HepG2 (cell line): ENCODE measurements at regions not wholly inside any gene's neighbourhood (a gene's known extent, or its start where the extent isn't known, plus 50 kb on each side); places are given as distances from the start of the nearest gene placed in this dataset.

Experiments
- ATAC-seq: fragments of 200-7000 bp; cut with Tn5 transposase; 3 replicates; pipeline ENCODE4 v1.9.1; 2020; ENCODE audit warnings: mild to moderate bottlenecking, moderate library complexity
- BruUV-seq: library from RNA; stranded (reverse); fragments of 400-500 nt; replicated peaks from 2 replicates; lab custom pipeline; 2021; lab: Mats Ljungman, UMichigan
- CTCF ChIA-PET: fragments of 300-600 bp; formaldehyde crosslinking; extraction: SDS; loops from one replicate; lab custom pipeline; 2021; ENCODE audit warnings: low total read pairs, inconsistent platforms, low intra/inter-chr PET ratio; lab: Yijun Ruan, JAX
- POLR2A ChIA-PET: fragments of 350-600 bp; sonication (Branson Sonifier 250); formaldehyde crosslinking; loops from one replicate; lab custom pipeline; 2020; ENCODE audit warnings: antibody characterized with exemption, inconsistent platforms; lab: Yijun Ruan, JAX
- DNase-seq: peaks from one replicate; pipeline ENCODE4 v3.0.0-alpha.2; 2015; ENCODE audit warnings: low spot score
- FAIRE-seq: peaks from 3 replicates; lab custom pipeline; 2011; peaks lifted over from hg19 to GRCh38; lab: Jason Lieb, UNC
- H2AFZ ChIP-seq: one replicate; pipeline ENCODE4 v1.6.1; 2011; ENCODE audit warnings: low read length, inconsistent platforms
- H3K27ac ChIP-seq: fragments of 300-600 bp; 3 replicates; pipeline ENCODE4 v1.8.0; 2011; ENCODE audit warnings: mixed run types, mild to moderate bottlenecking, mixed read lengths, low read length, inconsistent platforms; ENCODE audit not compliant: insufficient read depth; ENCODE audit errors: extremely low read length
- H3K27me3 ChIP-seq, 2 experiments: fragments of 200-600 bp in 1 of 2; 2 replicates in 1 of 2; 3 replicates in 1 of 2; pipeline versions ENCODE4 v1.6.0 to v1.8.0; 2011; ENCODE audit warnings: low read length in 2 of 2, mild to moderate bottlenecking in 2 of 2, moderate library complexity in 2 of 2, inconsistent platforms in 1 of 2; ENCODE audit not compliant: insufficient read depth in 2 of 2, control insufficient read depth in 1 of 2
- H3K36me3 ChIP-seq, 2 experiments: fragments of 200-600 bp in 1 of 2; replicated peaks in 1 of 2; 2 replicates in 1 of 2; 3 replicates in 1 of 2; pipeline versions ENCODE4 v1.5.1 to v1.8.0; 2011; ENCODE audit warnings: low read length in 2 of 2, inconsistent platforms in 1 of 2; ENCODE audit not compliant: insufficient read depth in 2 of 2, control insufficient read depth in 1 of 2
- H3K4me1 ChIP-seq: 2 replicates; pipeline ENCODE4 v1.5.1; 2012; ENCODE audit warnings: low read length, inconsistent platforms; ENCODE audit not compliant: insufficient read depth
- H3K4me2 ChIP-seq: 2 replicates; pipeline ENCODE4 v1.6.0; 2011; ENCODE audit warnings: low read depth, low read length, inconsistent platforms
- H3K4me3 ChIP-seq, 3 experiments: fragments of 200-600 bp in 1 of 3; sonication (generic), shearing (Covaris generic) in 1 of 3; replicated peaks in 1 of 3; 2 replicates each; pipeline ENCODE4 v1.5.1; 2011 to 2016; ENCODE audit warnings: low read length in 3 of 3, inconsistent platforms in 2 of 3, low read depth in 2 of 3, mild to moderate bottlenecking in 2 of 3, control low read depth in 1 of 3, mixed read lengths in 1 of 3; ENCODE audit not compliant: insufficient read depth in 1 of 3
- H3K79me2 ChIP-seq: one replicate; pipeline ENCODE4 v1.6.1; 2011; ENCODE audit warnings: low read length, inconsistent platforms; ENCODE audit not compliant: insufficient read depth
- H3K9ac ChIP-seq: 2 replicates; pipeline ENCODE4 v1.6.0; 2011; ENCODE audit warnings: mild to moderate bottlenecking, low read depth, low read length, inconsistent platforms; ENCODE audit not compliant: insufficient read depth
- H3K9me3 ChIP-seq: 2 replicates; pipeline ENCODE4 v1.5.1; 2012; ENCODE audit warnings: mild to moderate bottlenecking, low read length
- H4K20me1 ChIP-seq: 2 replicates; pipeline ENCODE4 v1.6.0; 2011; ENCODE audit warnings: inconsistent platforms, mild to moderate bottlenecking, low read length, moderate library complexity; ENCODE audit not compliant: insufficient read depth
- AGO2 ChIP-seq: fragments of 200-400 bp; formaldehyde crosslinking; optimal IDR thresholded peaks from 2 replicates; pipeline ENCODE3; 2017; ENCODE audit warnings: mild to moderate bottlenecking, low read depth, low read length, moderate library complexity
- ARID3A ChIP-seq: IDR thresholded peaks from 2 replicates; pipeline ENCODE4 v1.6.1; 2012; ENCODE audit warnings: low read depth, low read length, improper control_type of control experiment
- HMGA1 ChIP-seq: sonication (generic); formaldehyde crosslinking; conservative IDR thresholded peaks from 2 replicates; pipeline ENCODE4 v1.4.0; 2020; ENCODE audit warnings: missing genetic modification reagents
- KDM5B ChIP-seq: sonication (generic); formaldehyde crosslinking; IDR thresholded peaks from 2 replicates; pipeline ENCODE4 v1.4.0; 2020; ENCODE audit warnings: missing genetic modification reagents, mild to moderate bottlenecking, borderline replicate concordance
- MAZ ChIP-seq, 2 experiments: sonication (generic) in 1 of 2; formaldehyde crosslinking in 1 of 2; IDR thresholded peaks; 2 replicates each; pipeline versions ENCODE4 v1.5.0 to v1.6.1; 2012 to 2020; ENCODE audit warnings: low read depth in 2 of 2, mild to moderate bottlenecking in 2 of 2, borderline replicate concordance in 1 of 2, improper control_type of control experiment in 1 of 2, low read length in 1 of 2, missing genetic modification reagents in 1 of 2, moderate library complexity in 1 of 2
- MEIS1 ChIP-seq: sonication (generic); formaldehyde crosslinking; IDR thresholded peaks from 2 replicates; pipeline ENCODE4 v1.9.0; 2021; ENCODE audit warnings: mild to moderate bottlenecking, missing genetic modification reagents, moderate library complexity, borderline replicate concordance
- REXO4 ChIP-seq: sonication (generic); formaldehyde crosslinking; IDR thresholded peaks from 2 replicates; pipeline ENCODE4 v1.8.0; 2022; ENCODE audit warnings: missing genetic modification reagents, mild to moderate bottlenecking, borderline replicate concordance
- TOE1 ChIP-seq: sonication (generic); formaldehyde crosslinking; IDR thresholded peaks from 2 replicates; pipeline ENCODE4 v1.4.0; 2020; ENCODE audit warnings: mild to moderate bottlenecking, missing genetic modification reagents
- ZFAT ChIP-seq: sonication (generic); formaldehyde crosslinking; conservative IDR thresholded peaks from 2 replicates; pipeline ENCODE4 v1.8.1; 2023; ENCODE audit warnings: missing genetic modification reagents, inconsistent platforms
- ZNF142 ChIP-seq: sonication (generic); formaldehyde crosslinking; IDR thresholded peaks from 2 replicates; pipeline ENCODE4 v1.4.0; 2020; ENCODE audit warnings: missing genetic modification reagents
- WGBS: methylation state at CpG from one replicate; pipeline ENCODE4 v1.1.6; 2017; ENCODE audit warnings: low lambda C conversion rate; 5-methylcytosine and 5-hydroxymethylcytosine counted together
- in situ Hi-C: cut with HindIII; loops from 2 replicates; pipeline ENCODE4 v1.10.0; 2017; ENCODE audit warnings: low pct_unique_long_range_greater_than_20kb; ENCODE audit not compliant: extremely low pct_ligation_motif_present
- intact Hi-C: fragments of 100-400 bp; cut with micrococcal nuclease; formaldehyde crosslinking; loops from one replicate; pipeline ENCODE4 v1.10.0; 2022; ENCODE audit not compliant: unreplicated experiment

- intact Hi-C loops, result no loop called here
- no peak for FAIRE-seq
Measured at GRCh38 chr2:38178556-38179419, 102.8 kb upstream of the CYP1B1 start.

More at GRCh38 chr2:38178556-38179419, 102.8 kb upstream of the CYP1B1 start:
- POLR2A ChIA-PET, result no interaction called here
- H3K27me3 ChIP-seq, result peaks cover 0 to 15% of the 10 kb centered on the region in 2 experiments; a peak in 2 of 5 replicates
- CTCF ChIA-PET, result no interaction called here
- H3K9ac ChIP-seq, result no peak overlapping the region
- no peaks in the 10 kb centered on the region for H3K36me3 ChIP-seq
- no peak overlapping the region for H3K4me3 ChIP-seq
- no peak for ATAC-seq
- H3K79me2 ChIP-seq, result no peaks in the 10 kb centered on the region
- no peak for TF ChIP-seq MAZ (IDR thresholded peaks at IDR 0.05; ENCODE audit: borderline replicate concordance, low read depth, low read length)
- TF ChIP-seq MAZ (CRISPR knock-in tag; IDR thresholded peaks at IDR 0.05; ENCODE audit: low read depth), result no peak
- TF ChIP-seq TOE1 (CRISPR knock-in tag), result no peak
- TF ChIP-seq HMGA1, result no peak
- TF ChIP-seq REXO4 (CRISPR knock-in tag), result no peak
- no peak for TF ChIP-seq ARID3A
- no peak for TF ChIP-seq MEIS1 (CRISPR knock-in tag)
- TF ChIP-seq AGO2, result no peak
- TF ChIP-seq ZNF142, result no peak
- TF ChIP-seq KDM5B (CRISPR knock-in tag), result no peak
- TF ChIP-seq ZFAT (CRISPR knock-in tag), result no peak
- no peaks in the 10 kb centered on the region for H3K9me3 ChIP-seq
- H3K4me1 ChIP-seq, result no peaks in the 10 kb centered on the region
- H2AFZ ChIP-seq, result no peak overlapping the region
- BruUV-seq, result no TSS peak
- no peak overlapping the region for H3K27ac ChIP-seq
- in situ Hi-C loops, result no loop called here
- no peaks in the 10 kb centered on the region for H4K20me1 ChIP-seq
- WGBS, result 26% methylated on average over 5 of the region's 5 CpGs
- H3K4me2 ChIP-seq, result no peak overlapping the region
- no peak for DNase-seq
